BLaER1 treated with 17β-estradiol and CSF1 and Interleukin-3, amounts not matched to agents 10 nM and 100 nM (cell line): ENCODE measurements at regions not wholly inside any gene's neighbourhood (a gene's known extent, or its start where the extent isn't known, plus 50 kb on each side); places are given as distances from the start of the nearest gene placed in this dataset.
A peak's percentile ranks its signal among the peaks of the same experiment; 100 is the strongest.

Source experiments
- H3K27ac ChIP-seq, 11 experiments: shearing (Covaris generic); formaldehyde crosslinking; 2 replicates each; pipeline ENCODE4 v1.8.1; 2022
- H3K27me3 ChIP-seq, 11 experiments: shearing (Covaris generic); formaldehyde crosslinking; 2 replicates each; pipeline ENCODE4 v1.8.1; 2022
- H3K36me3 ChIP-seq, 11 experiments: shearing (Covaris generic); formaldehyde crosslinking; 2 replicates each; pipeline ENCODE4 v1.8.1; 2022
- H3K4me1 ChIP-seq, 10 experiments: shearing (Covaris generic); formaldehyde crosslinking; 2 replicates each; pipeline ENCODE4 v1.8.1; 2022
- H3K4me2 ChIP-seq, 11 experiments: shearing (Covaris generic); formaldehyde crosslinking; 2 replicates each; pipeline ENCODE4 v1.8.1; 2022
- H3K4me3 ChIP-seq, 10 experiments: shearing (Covaris generic); formaldehyde crosslinking; 2 replicates each; pipeline ENCODE4 v1.8.1; 2022
- H3K9ac ChIP-seq, 11 experiments: shearing (Covaris generic); formaldehyde crosslinking; 2 replicates each; pipeline ENCODE4 v1.8.1; 2022
- H3K9me3 ChIP-seq, 11 experiments: shearing (Covaris generic); formaldehyde crosslinking; replicated peaks in 1 of 11; 2 replicates each; pipeline ENCODE4 v1.8.1; 2022
- H4K20me1 ChIP-seq, 11 experiments: shearing (Covaris generic); formaldehyde crosslinking; 2 replicates each; pipeline ENCODE4 v1.8.1; 2022
- Cebpa-rat ChIP-seq, 11 experiments: shearing (Covaris generic); IDR thresholded peaks; 2 replicates each; pipeline ENCODE4 v1.8.1; 2022

DNA sequence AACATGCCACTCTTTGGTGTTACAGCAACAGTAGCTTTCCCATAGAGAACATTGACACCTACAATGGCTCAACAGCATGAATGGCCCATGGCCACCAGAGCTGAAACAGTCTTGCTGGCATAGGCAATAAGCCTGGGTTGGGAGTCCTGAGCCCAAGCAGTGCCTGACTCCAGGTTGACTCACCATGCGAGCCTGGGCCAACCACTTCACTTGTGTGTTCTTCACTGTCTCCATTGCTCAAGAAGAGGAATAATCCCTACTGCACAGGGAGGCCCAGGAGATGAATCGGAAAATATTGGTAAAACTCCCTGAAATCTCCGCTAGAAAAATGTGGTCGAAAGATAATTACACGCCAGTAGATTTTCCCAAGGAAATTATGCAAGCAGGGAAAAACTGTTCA, 89.2 kb upstream of the INHBA start:
- no peak for TF ChIP-seq Cebpa-rat (IDR thresholded peaks at IDR 0.05)

DNA sequence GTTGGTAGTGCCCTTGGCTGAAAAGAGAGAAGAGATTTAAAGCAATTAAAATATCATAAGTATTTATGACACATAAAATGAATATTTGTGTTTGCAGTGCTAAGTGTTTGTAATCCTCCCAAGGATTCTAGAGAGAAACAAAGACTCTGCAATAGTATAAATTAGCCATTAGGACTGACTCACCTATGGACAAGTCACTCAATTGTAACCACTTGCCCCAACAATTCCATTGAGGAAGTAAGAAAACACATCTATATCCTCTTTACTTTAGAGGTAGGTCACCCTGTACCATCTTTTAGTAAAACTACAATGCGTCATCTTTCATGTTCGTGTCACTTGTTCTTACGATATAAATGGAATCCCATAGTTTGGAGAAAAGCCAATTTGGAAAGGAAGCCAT, 85.7 kb upstream of the INHBA start:
- no peaks in the 10 kb centered on the region for H3K27me3 ChIP-seq
- no peaks in the 10 kb centered on the region for H3K4me1 ChIP-seq
- H3K36me3 ChIP-seq: no peaks in the 10 kb centered on the region
- TF ChIP-seq Cebpa-rat (IDR thresholded peaks at IDR 0.05): no peak
- no peaks in the 10 kb centered on the region for H4K20me1 ChIP-seq
- H3K4me3 ChIP-seq: no peak overlapping the region
- H3K9me3 ChIP-seq: peaks cover 0 to 10% (median 0%) of the 10 kb centered on the region in 11 experiments; a peak in 1 of 22 replicates
- no peak overlapping the region for H3K9ac ChIP-seq
- no peak overlapping the region for H3K27ac ChIP-seq
- H3K4me2 ChIP-seq: no peak overlapping the region

More for the DNA sequence above, 89.2 kb upstream of the INHBA start:
- Histone ChIP-seq H3K4me2 (no peak overlapping the region), H3K4me1 (0 out of 20 replicates have a peak, but pooled peaks cover 0 to 4% (median 0%) of the 10 kb centered on the region in 10 experiments), H3K27ac (no peak overlapping the region), H4K20me1 (no peaks in the 10 kb centered on the region), H3K36me3 (no peaks in the 10 kb centered on the region), H3K9me3 (0 out of 22 replicates have a peak, but pooled peaks cover 0 to 5% (median 0%) of the 10 kb centered on the region in 11 experiments), H3K27me3 (no peaks in the 10 kb centered on the region), H3K9ac (no peak overlapping the region), H3K4me3 (no peak overlapping the region)

GRCh38 chr7:41787651-41788350, 84.9 kb upstream of the INHBA start:
- H3K4me2 ChIP-seq: no peak overlapping the region
- no peaks in the 10 kb centered on the region for H3K4me1 ChIP-seq
- TF ChIP-seq Cebpa-rat (IDR thresholded peaks at IDR 0.05): no peak
- no peak overlapping the region for H3K9ac ChIP-seq
- no peaks in the 10 kb centered on the region for H4K20me1 ChIP-seq
- H3K4me3 ChIP-seq: no peak overlapping the region
- peaks cover 0 to 10% (median 0%) of the 10 kb centered on the region in 11 experiments; a peak in 1 of 22 replicates for H3K9me3 ChIP-seq
- no peak overlapping the region for H3K27ac ChIP-seq
- no peaks in the 10 kb centered on the region for H3K27me3 ChIP-seq
- H3K36me3 ChIP-seq: no peaks in the 10 kb centered on the region

DNA sequence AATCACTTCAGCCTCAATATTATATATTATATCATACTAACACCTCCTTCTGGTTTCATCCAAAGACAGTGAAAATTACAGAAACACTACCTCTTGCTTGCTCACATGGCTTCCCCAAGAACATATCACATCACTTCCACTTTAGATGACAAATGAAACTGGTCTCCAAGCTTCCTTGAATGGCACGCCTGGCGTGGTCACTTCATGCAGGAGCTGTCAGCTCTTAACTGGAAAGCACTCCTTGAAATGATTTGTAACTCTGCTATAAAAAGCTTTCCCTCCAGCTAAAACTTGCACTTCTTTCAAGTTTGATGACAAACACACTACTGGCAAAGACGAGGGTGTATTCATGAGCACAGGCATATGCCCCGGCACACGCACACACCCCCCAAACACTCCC, 84.1 kb upstream of the INHBA start:
- Histone ChIP-seq H3K9ac (no peak overlapping the region), H4K20me1 (no peaks in the 10 kb centered on the region), H3K9me3 (peaks cover 0 to 7% (median 0%) of the 10 kb centered on the region in 11 experiments; a peak in 1 of 22 replicates), H3K4me2 (no peak overlapping the region), H3K36me3 (no peaks in the 10 kb centered on the region), H3K27me3 (no peaks in the 10 kb centered on the region), H3K4me3 (no peak overlapping the region), H3K27ac (no peak overlapping the region), H3K4me1 (no peaks in the 10 kb centered on the region)
- TF ChIP-seq Cebpa-rat (IDR thresholded peaks at IDR 0.05): no peak

DNA sequence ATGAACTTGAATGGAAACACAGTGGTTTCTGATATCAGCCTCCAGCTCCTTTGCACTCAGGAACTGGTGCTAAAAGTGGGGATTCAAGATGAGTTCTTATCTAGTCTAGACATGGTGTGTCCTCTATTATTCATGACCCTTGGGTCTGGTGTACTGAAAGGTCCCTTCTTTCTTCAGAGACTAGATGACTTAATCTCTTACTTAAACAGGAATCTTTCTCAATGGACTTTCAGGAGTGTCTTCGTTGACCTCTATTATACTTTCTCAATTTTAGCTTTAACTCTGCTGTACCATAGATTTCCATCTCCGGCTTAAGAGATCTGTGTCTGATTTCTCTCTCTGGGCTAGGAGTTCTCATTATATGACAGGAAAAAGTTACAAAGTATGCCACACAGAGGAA, 83.5 kb upstream of the INHBA start:
- peaks cover 0 to 1% (median 0%) of the 10 kb centered on the region in 10 experiments; a peak in 4 of 20 replicates for H3K4me1 ChIP-seq
- H3K27me3 ChIP-seq: no peaks in the 10 kb centered on the region
- no peak overlapping the region for H3K9ac ChIP-seq
- H3K4me3 ChIP-seq: no peak overlapping the region
- no peaks in the 10 kb centered on the region for H4K20me1 ChIP-seq
- H3K4me2 ChIP-seq: no peak overlapping the region
- TF ChIP-seq Cebpa-rat (IDR thresholded peaks at IDR 0.05): no peak
- peaks cover 0 to 4% (median 0%) of the 10 kb centered on the region in 11 experiments; a peak in 1 of 22 replicates for H3K9me3 ChIP-seq
- H3K27ac ChIP-seq: no peak overlapping the region
- H3K36me3 ChIP-seq: no peaks in the 10 kb centered on the region

GRCh38 chr7:41785840-41786239, 83.0 kb upstream of the INHBA start:
- TF ChIP-seq Cebpa-rat (IDR thresholded peaks at IDR 0.05): no peak

GRCh38 chr7:41785265-41785664, 82.4 kb upstream of the INHBA start:
- no peaks in the 10 kb centered on the region for H3K27me3 ChIP-seq
- no peaks in the 10 kb centered on the region for H3K36me3 ChIP-seq
- H3K9me3 ChIP-seq: peaks cover 0 to 4% (median 0%) of the 10 kb centered on the region in 11 experiments; a peak in 1 of 22 replicates
- H3K4me1 ChIP-seq: peaks cover 0 to 13% (median 5%) of the 10 kb centered on the region in 10 experiments; a peak in 11 of 20 replicates
- H3K27ac ChIP-seq: no peak overlapping the region
- no peak for TF ChIP-seq Cebpa-rat (IDR thresholded peaks at IDR 0.05)
- H3K4me2 ChIP-seq: no peak overlapping the region
- no peaks in the 10 kb centered on the region for H4K20me1 ChIP-seq
- no peak overlapping the region for H3K9ac ChIP-seq
- H3K4me3 ChIP-seq: no peak overlapping the region

More at GRCh38 chr7:41785840-41786239, 83.0 kb upstream of the INHBA start:
- H3K4me2 ChIP-seq: no peak overlapping the region
- no peaks in the 10 kb centered on the region for H3K36me3 ChIP-seq
- no peak overlapping the region for H3K9ac ChIP-seq
- peaks cover 0 to 4% (median 0%) of the 10 kb centered on the region in 11 experiments; a peak in 1 of 22 replicates for H3K9me3 ChIP-seq
- no peaks in the 10 kb centered on the region for H4K20me1 ChIP-seq
- no peaks in the 10 kb centered on the region for H3K27me3 ChIP-seq
- H3K4me1 ChIP-seq: peaks cover 0 to 7% (median 0%) of the 10 kb centered on the region in 10 experiments; a peak in 9 of 20 replicates
- no peak overlapping the region for H3K4me3 ChIP-seq
- no peak overlapping the region for H3K27ac ChIP-seq

DNA sequence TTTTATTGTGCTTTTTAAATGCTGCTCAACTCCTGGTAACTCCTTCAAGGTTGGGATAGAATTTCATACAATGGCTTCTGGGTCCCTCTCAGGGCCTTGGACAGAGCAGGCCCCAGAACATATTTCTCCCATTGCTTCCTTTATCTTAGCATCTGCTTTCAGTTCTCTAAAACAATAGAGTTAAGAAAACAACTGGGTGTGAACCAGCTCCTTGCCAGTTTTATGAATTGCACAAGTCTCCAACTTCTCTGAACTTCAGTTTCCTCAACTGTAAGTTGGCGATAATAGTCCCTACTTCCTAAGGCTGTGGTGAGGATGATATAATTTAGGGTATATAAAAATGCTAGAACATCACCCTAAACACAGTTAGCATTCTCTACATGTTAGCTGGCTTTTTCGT, 77.0 kb upstream of the INHBA start:
- Histone ChIP-seq H3K9me3 (peaks cover 0 to 7% (median 0%) of the 10 kb centered on the region in 11 experiments; a peak in 1 of 22 replicates), H3K9ac (peak overlapping the region in 6 of 11 experiments; percentile 12 to 71 (median 64); a peak in 9 of 22 replicates), H3K4me1 (peaks cover 0 to 46% (median 23%) of the 10 kb centered on the region in 10 experiments; a peak in 12 of 20 replicates), H3K27ac (peak overlapping the region in 9 of 11 experiments; percentile 51 to 88 (median 78); a peak in 17 of 22 replicates), H3K27me3 (no peaks in the 10 kb centered on the region), H3K36me3 (no peaks in the 10 kb centered on the region), H3K4me2 (peak overlapping the region in 6 of 11 experiments; percentile 6 to 76 (median 69); a peak in 12 of 22 replicates), H4K20me1 (no peaks in the 10 kb centered on the region), H3K4me3 (no peak overlapping the region)
- peak in 5 of 11 experiments; percentile 52 to 75 (median 64); a peak in 6 of 22 replicates for TF ChIP-seq Cebpa-rat (IDR thresholded peaks at IDR 0.05)

GRCh38 chr7:41777894-41778596, 75.2 kb upstream of the INHBA start:
- H3K4me1 ChIP-seq: peaks cover 0 to 46% (median 23%) of the 10 kb centered on the region in 10 experiments; a peak in 12 of 20 replicates

More at GRCh38 chr7:41777894-41778596, 75.2 kb upstream of the INHBA start:
- H3K27me3 ChIP-seq: no peaks in the 10 kb centered on the region
- H3K9me3 ChIP-seq: 0 out of 22 replicates have a peak, but pooled peaks cover 0 to 7% (median 0%) of the 10 kb centered on the region in 11 experiments
- H3K36me3 ChIP-seq: no peaks in the 10 kb centered on the region
- 0 out of 22 replicates have a peak overlapping the region, but pooled peaks of 1 of the 11 experiments have one; percentile 36 for H3K9ac ChIP-seq
- no peaks in the 10 kb centered on the region for H4K20me1 ChIP-seq
- TF ChIP-seq Cebpa-rat (IDR thresholded peaks at IDR 0.05): no peak
- no peak overlapping the region for H3K4me3 ChIP-seq
- H3K27ac ChIP-seq: peak overlapping the region in 7 of 11 experiments; percentile 63 to 88 (median 83); a peak in 12 of 22 replicates
- H3K4me2 ChIP-seq: peak overlapping the region in 5 of 11 experiments; percentile 29 to 76 (median 66); a peak in 10 of 22 replicates
